M059J (cell line): ENCODE measurements at regions not wholly inside any gene's neighbourhood (a gene's known extent, or its start where the extent isn't known, plus 50 kb on each side); places are given as distances from the start of the nearest gene placed in this dataset.

Experiments used
- DNase-seq: peaks from one replicate; pipeline ENCODE4 v3.0.0-alpha.2; 2012; ENCODE audit warnings: low read depth

DNA sequence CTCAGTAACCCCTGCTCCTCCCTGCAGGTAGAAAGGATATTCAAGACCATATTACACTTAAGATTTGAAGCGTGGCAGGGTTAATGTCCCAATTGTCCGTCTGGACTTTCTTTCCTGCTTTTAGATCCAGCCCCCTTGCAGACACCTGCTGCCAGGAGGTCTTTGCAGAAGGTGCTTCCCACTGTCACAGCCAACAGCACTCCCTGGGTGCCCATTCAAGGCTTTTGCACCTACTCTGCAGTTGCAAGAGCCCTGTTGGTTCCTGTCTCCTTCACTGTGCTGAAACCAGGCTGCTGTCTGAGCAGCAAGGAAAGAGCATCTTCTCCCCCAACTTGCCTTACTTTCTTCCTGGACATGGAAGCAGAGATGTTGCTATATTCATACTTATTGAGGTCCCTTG lies 1043.0 kb upstream of the POU3F3 start:
- no peak for DNase-seq

DNA sequence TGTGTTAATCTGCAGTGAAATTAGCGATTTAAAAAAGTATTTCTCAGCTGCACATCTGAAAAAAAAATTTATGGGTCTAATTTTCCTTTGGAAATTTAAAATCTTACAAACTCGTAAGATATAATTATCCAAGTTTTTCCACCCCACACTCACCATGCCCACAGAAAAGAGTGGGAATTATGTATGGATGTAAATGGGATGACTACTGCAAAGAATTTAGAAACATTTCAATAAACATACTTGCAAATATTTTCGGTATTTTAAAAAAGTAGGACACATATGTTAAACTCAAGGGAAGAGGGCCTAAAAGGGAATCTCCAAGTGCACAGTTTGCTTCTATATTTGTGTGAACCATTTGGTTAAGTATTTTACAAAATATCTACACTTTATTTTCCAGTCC lies 1039.9 kb upstream of the POU3F3 start:
- DNase-seq = no peak

DNA sequence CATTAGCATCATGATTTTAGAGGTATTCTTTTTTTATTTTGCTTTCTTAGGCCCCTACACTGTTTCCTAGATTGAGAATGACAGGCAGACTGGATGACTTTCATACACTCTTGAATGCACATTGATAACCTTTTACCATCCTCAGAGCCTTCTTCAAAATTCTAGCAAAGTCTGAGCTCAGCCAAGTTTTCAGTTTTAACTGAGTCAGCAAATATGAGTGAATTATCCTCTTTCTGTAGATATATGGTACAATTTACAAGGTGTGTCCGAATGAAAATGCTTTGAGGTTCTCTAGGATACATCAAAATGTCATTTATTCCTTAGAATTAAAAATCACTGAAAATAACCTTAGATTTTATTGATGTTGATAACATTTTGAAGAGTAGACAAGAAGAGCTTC lies 1038.2 kb upstream of the POU3F3 start:
- DNase-seq = no peak

DNA sequence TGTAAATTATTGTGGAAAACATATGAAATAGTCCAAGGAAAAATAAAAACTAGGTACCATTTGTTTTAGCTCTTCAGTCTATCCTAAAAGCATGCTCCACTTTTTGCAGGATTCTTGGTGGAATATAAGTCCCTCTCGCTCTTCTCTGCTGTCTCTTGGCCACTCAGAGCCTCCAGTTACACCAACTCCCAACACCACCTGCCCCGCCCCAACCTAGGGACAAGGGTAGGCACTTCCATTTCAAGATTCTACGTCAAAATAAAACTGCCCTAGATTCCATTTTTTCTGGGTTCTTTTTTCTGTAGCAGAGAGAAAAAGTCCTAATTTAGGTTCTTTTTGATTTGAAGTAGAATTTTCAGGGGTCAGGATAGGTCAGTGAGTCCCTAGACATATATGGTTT lies 1036.2 kb upstream of the POU3F3 start:
- DNase-seq = no peak

DNA sequence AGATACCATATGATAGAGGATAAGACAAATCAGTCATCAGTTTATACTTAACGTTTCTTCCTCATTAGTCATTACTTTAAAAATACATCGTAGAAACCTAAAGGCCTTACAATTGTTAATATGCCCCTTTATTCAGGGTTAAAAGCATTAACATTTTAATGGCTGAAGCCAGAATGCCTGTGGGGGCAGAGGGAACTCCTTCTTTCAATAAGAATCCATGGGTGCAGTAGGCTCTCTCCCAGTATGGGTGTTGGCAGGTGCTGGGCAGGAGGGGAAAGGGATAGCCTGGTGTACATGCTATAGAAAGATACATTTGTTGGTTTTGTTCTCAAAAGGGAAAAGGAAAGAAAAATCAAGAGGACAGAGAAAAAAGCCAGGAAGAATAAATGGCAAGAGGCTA lies 1035.7 kb upstream of the POU3F3 start:
- no peak for DNase-seq

DNA sequence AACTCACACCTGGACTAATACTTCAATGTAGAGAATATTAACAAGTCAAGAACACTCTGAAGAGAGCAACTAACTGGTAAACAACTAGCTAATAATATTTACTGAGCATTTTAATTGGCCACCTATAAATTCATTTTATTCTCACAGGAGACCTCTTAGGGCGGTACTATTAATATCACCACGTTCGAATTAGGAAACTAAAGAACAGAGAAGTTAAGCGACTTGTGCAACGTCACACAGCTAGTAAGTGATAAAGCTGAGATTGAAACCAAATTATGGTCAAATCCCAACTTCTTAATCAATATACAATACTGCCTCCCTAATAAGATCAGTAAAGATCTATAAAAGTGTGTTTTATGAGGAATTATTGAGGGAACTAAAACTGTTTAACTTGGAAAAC lies 1034.3 kb upstream of the POU3F3 start:
- no peak for DNase-seq

DNA sequence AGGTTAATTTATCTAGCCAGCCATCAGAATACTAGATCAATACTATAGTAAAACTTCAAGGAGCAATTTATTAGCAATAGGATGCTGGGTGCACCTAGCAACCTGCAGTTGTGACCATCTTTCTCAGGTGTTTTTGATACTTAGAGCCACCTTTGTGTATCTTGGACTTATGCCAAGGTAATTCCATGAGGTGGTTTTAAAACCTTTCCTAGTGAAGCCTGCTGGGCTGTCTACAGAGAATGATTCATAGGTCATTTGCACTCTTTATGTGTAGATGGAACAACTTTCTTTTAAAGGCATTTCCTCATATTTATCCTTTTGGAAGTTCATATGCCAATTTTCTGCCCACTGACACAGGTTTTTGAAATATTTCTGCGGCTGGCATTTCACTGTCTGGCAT lies 1030.1 kb upstream of the POU3F3 start:
- DNase-seq = no peak

DNA sequence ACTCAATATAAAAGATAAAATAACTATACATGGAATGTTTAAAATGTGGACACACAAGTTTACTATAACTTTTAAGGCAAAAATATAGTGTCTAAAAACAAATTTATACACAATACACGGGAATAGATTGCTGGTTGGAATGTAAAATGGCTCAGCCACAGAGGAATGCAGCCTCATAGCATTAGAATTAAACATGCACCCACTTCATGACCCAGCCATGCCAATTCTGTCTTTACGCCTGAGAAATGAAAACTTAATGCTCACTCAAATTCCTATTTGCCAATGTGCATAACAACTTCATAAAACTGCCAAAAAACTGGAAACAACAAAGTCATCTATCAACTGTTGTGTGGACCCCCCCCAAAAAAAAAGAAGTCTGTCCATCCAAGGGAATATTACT lies 1006.6 kb upstream of the POU3F3 start:
- no peak for DNase-seq

DNA sequence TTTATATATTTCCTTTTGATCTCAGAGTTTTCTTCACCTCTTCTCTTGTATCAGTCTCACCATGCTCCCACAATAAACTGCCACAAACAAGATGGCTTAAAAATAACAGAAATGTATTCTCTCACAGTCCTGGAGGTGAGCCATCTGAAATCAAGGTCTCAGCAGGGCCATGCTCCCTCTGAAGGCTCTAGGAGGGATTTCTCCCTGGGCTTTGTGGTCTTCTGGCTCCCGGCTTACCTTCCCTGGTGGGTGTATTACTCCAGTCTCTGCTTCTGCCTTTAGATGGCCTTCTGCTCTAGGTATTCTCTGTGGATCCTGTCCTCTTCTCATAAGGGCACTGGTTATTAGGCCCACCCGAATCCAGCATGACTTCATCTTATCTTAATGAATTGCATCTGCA lies 994.7 kb upstream of the POU3F3 start:
- no peak for DNase-seq

DNA sequence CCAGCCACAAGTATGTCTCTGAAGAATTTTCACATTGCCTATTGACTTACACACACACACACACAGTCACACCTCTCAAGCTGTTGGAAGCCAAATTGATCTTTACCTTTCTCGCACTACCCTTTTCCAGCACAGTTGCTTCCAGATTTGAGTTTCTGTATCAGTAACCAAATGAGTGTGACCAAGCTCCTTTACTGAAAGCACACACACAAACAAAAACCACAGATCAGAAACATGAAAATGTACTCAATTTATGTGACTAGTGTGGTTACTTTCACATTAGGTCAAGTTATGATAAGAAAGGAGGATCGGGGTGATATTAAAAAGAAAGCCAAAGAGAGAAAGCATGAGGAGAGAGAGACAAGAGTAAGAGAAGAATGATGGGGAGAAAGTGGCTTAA lies 993.9 kb upstream of the POU3F3 start:
- no peak for DNase-seq

DNA sequence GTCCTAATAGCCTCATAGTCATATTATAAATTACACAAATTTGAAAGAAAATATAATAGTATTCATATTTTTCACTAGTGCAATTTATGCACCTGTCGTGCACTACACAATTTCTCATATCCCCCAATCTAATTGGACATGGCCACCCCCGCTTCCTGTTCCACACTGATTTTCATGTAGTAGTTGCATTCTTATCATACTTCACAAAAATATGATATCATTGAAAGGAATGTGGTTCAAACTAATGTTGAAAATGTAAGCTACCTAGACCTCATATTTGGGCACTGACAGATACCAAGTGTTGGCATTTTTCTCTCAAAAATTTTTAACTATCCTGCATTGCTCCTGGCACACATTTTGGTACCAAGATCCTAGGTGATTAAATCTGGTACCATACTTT lies 985.5 kb upstream of the POU3F3 start:
- DNase-seq = no peak

DNA sequence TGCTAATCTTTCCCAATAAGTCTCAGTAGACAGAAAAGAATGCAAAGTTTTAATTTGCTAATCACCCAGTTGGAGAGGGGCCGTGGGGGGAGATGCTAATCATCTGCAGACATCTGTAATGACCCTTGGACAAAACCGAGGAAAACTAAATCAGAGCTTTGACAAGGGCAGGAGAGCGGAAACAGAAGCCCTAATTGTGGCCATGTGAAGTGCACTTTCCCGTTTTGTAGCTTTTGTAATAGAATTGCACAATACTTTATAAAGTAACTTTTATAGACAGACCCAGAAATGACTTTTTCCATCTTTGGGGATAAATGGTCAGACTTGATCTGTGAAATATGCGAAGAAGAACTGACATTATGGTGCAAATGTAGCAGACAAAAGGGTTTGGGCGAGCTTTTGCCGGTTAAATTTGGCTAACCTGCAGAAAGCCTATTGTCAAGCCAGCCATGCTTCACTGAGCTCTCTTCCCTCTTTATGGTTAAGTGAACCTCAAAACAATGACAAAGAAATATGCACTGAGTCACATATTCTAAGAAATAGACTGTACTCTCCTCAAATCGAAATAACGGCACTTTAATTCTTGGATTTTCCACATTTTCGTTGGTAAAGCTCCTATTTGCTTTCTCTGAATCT lies 980.1 kb upstream of the POU3F3 start:
- no peak for DNase-seq

DNA sequence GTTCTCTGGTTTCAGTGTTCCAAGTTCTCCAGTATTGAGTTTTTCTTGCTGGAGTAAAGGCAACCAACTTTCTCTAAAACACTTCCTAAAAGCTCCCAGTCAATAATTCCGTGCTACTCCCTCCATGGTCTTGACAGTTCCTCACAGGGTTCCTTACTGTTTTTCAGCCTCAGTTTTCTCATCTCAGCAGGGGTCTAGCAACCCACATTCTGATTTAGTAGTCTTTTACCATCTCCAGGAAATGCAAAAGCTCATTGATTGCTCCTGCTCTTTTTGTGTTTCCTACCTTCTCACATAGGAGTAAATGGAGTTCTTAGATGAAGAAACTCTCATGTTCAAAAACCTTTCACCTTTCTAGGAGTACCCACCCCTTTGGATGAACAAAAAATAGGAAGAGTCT lies 978.8 kb upstream of the POU3F3 start:
- DNase-seq = no peak

DNA sequence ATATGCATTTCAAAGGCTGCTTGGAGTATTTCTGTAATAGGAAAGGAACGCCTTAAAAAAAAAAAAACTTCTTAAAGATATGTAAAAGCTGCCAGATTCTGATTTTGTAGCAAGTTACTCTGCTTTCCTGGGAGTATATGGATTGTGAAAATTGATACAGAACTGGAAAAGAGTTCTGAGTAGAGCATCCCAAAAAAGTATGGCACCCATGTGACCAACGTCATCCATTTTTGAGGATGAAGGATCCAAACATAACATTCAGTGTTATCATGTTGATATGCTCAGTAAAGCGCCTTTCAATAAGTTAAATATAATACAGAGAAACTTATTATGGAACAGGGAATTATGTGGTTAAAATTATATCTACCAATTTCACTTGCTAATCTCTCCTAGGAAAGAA lies 978.4 kb upstream of the POU3F3 start:
- no peak for DNase-seq

DNA sequence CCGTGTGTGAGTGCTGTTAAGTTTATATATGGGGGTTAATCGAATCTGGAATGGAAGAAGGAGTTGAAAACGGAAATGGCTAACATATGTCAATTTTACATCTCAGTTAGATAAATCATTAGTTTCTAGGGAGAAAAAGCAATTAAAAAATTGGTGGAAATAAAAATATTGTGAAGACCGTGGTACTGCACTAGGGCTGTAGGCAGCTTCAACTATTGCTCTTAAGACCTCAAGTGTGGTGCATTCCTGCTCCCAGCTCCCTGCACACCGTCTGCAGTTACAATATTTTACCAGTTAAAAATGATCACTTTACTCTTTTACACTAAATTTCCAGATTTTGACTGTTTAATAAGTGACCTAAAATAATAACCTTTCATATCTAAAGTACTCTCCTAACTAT lies 977.3 kb upstream of the POU3F3 start:
- no peak for DNase-seq

DNA sequence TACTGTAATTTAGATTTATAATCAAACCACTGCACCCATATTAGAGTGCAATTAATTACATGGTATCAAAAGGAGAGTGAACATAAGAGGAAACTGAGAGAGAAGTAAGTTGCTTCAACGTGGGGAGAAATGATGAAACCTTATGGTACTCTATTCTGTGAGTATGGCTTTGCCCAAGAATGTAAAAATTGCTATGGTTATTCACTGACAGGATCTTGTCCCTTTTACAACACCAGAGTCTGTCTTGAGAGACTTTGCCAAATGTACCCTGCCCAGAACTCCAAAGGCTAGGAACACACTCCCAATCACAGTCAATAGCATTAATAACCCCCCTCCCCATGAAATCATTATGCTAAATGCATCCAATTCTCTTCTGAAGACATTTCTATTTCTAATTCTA lies 974.8 kb upstream of the POU3F3 start:
- no peak for DNase-seq

DNA sequence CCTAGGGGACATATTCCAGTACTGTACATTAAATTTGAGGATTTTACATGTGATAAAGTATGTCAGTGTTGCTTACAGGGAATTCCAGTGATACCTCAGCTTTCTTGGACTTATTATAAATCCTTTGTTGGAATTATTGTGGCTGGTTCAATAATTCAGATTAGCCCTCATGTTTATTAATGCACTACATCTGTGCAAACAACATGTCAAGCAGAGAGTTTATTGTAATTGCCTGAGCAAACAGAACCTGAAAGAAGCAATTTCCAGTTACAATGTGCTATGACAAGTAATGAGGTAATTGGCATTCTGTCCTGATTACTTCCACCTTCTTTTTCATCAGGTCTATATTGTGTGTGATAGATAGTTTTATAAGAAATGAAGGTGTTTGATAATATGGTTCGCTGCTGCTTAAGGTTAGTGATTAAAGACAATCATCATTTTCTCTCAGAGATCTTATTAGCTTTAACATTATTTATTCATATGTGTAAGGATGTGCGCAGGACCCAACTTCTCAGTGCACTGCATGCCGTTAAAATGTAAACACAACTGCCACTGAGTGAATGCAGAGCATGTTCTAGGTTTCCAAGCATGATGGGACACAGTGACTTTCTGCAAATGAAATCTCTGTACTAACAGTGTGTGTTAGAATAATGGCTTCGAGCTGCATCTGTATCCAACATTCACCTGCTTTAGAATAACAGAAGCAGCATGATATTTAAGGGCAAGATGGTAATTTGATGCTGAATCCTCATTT lies 973.7 kb upstream of the POU3F3 start:
- DNase-seq = no peak

DNA sequence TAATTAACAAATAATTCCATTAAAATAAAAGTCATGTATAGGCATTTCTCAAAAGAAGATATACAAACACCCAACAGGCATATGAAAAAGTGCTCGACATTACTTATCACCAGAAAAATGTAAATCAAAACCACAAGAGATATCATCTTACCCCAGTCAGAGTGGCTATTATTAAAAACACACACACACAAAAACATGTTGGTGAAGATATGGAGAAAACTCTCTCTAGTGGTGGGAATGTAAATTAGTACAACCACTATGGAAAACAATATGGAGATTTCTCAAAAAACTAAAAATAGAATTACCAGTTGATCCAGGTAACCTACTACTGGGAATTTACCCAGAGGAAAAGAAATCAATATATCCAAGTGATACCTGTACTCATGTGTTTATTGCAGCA lies 966.3 kb upstream of the POU3F3 start:
- DNase-seq = no peak

DNA sequence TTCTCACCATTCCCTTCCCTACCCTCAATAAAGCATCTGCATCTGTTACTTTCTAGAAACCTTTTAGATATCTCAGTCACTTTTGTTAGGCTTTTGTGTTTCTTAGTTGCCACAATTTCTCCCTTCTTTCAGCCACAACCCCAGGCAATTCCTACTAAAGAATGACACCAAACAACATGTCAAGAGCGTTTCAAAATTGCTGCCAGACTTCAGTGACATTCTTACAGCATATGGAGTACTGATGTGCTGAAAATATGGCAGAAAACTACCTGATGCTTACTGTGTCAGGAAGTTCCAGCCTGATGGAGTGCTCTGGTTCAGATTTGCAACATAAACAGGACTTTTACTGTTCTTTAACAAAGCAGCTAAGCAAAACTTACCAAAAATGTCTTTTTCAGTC lies 957.7 kb upstream of the POU3F3 start:
- DNase-seq = no peak

DNA sequence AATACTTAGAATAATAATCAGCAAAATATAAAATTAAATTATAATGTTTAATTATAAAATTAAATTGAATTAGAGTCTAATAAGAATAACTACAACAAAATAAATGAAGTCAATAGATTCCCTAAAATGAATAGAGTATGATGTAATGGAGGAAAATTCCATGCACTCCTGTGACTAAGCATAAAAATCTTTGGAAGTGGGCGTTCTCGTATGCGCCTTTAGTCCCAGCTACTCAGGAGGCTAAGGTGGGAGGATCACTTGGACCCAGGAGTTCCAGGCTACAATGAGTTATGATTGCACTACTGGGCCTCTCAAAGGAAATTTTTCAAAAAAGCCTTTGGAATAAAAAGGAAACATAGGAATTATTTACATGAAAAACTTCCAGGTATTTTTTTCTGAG lies 955.4 kb upstream of the POU3F3 start:
- no peak for DNase-seq

DNA sequence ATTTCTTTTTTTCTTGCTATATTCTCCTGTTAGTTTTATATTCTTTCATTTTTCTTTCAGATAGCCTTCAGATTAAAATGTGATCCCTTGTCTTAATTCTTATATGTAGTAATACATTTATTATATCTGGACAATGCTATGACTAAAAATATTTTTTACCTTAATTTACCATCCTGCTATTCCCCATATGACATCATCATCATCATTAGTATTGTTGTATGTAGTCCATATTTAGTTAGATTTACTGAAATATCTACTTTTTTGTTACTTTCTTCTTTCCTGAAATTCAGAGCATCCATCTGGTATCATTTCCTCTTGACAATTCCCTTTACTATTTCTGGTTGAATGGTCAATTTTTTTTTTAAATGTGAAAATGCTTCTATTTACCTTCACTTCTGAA lies 951.6 kb upstream of the POU3F3 start:
- no peak for DNase-seq

DNA sequence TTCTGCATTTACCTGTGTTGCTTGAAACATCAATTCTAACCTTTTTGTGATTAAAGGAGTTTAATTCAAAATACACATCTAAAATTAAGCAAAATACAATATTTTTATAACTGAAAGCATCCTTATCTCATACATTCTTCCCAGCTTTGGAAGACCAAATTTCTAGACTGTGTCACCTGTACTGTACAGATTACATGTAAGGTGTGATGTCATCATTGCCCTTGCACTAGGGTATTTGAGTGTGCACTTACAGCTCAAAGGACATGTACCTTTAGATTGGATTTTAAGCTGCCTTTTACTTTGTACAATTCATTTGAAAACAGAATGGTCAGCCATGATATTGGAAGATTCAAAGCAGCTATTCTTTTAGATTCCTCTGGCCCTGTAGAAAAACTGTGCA lies 932.8 kb upstream of the POU3F3 start:
- DNase-seq = no peak

DNA sequence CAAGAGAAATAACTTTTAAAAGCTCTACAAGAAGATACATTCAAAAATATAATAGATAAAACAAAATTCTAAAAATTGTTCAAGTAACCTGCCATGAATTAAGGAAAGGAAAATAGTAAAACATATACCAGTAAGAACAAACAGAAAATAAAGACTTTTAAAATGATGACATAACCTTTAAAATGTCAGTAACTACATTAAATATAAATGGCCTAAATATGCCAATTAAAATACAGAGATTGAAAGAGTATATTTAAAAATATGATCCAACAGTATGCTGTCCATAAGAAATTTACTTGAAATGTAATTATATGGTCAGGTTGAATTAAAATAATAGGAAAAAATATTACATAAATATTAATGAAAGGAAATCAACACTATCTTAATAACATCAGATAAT lies 911.7 kb upstream of the POU3F3 start:
- DNase-seq = no peak

DNA sequence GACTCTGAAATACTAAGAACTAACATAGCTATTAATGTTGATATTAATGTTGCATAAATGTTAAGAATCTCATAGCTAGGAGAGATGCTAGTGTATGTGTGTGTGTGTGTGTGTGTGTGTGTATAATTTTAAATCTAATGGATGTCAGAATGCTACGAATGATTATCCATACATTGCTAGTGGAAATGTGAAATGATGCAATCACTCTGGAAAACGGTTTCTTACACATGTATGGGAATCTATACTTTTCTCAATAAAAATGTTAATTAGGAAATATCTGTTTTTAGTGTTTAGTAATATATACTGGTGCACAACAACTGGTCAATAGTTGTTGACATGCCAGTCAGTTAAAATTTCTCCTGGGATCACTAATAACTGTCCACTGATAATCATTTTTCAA lies 908.8 kb upstream of the POU3F3 start:
- no peak for DNase-seq
